Gastrocnemius medialis (tissue), 4 donors: ENCODE measurements at regions not wholly inside any gene's neighbourhood (a gene's known extent, or its start where the extent isn't known, plus 50 kb on each side); places are given as distances from the start of the nearest gene placed in this dataset.

Source experiments
- ATAC-seq, 2 donors: fragments of 150-250 bp; one replicate each; pipeline ENCODE4 v1.9.1; 2016
- DNase-seq, 2 donors: peaks; one replicate each; pipeline ENCODE4 v3.0.0-alpha.2; 2019
- H3K27ac ChIP-seq, 4 donors: fragments of 200-600 bp; sonication (generic); 1 replicate in 1 of 4; 2 replicates in 3 of 4; pipeline ENCODE4 v1.5.1; 2016 to 2018; ENCODE audit warnings: mild to moderate bottlenecking in 2 of 4, moderate library complexity in 1 of 4
- H3K27me3 ChIP-seq, 3 donors: fragments of 200-600 bp; sonication (generic) in 2 of 3; 1 replicate in 1 of 3; 2 replicates in 2 of 3; pipeline versions ENCODE4 v1.5.1 to v1.6.0; 2016 to 2019; ENCODE audit warnings: mild to moderate bottlenecking in 1 of 3, moderate library complexity in 1 of 3
- H3K36me3 ChIP-seq, 2 donors: fragments of 200-600 bp; sonication (generic) in 1 of 2; one replicate each; pipeline ENCODE4 v1.5.1; 2017 to 2018
- H3K4me1 ChIP-seq, 2 donors: fragments of 200-600 bp; sonication (generic) in 1 of 2; one replicate each; pipeline ENCODE4 v1.5.1; 2016 to 2017; ENCODE audit warnings: mild to moderate bottlenecking in 2 of 2
- H3K4me3 ChIP-seq, 4 donors: fragments of 200-600 bp; sonication (generic) in 3 of 4; 1 replicate in 1 of 4; 2 replicates in 3 of 4; pipeline ENCODE4 v1.5.1; 2016 to 2019; ENCODE audit warnings: mild to moderate bottlenecking in 2 of 4
- H3K9me3 ChIP-seq, 3 donors: fragments of 200-600 bp; sonication (generic) in 2 of 3; 1 replicate in 1 of 3; 2 replicates in 2 of 3; pipeline ENCODE4 v1.5.1; 2016 to 2019
- CTCF ChIP-seq, 5 experiments: fragments of 450-650 bp in 3 of 5; fragments of 200-600 bp in 2 of 5; sonication (generic) in 2 of 5; IDR thresholded peaks in 4 of 5; conservative IDR thresholded peaks in 1 of 5; 1 replicate in 4 of 5; 2 replicates in 1 of 5; pipeline ENCODE4 v1.5.1; 2016 to 2019; ENCODE audit warnings: antibody characterized with exemption in 5 of 5, mild to moderate bottlenecking in 3 of 5, moderate library complexity in 3 of 5
- POLR2A ChIP-seq, 2 donors: fragments of 450-650 bp; IDR thresholded peaks; one replicate each; pipeline ENCODE4 v1.6.1; 2017; ENCODE audit warnings: antibody characterized with exemption in 2 of 2, mild to moderate bottlenecking in 2 of 2, moderate library complexity in 2 of 2
- in situ Hi-C, 4 donors: fragments of 200-750 bp; cut with MboI; loops; one replicate each; pipeline versions ENCODE4 v1.15.0 to v1.8.0; 2017; ENCODE audit warnings: low sequenced_read_pairs in 4 of 4
- intact Hi-C: fragments of 100-400 bp; cut with DNase I; formaldehyde crosslinking; loops from one replicate; pipeline ENCODE4 v1.15.1; 2023; ENCODE audit warnings: low total_unique reads

DNA sequence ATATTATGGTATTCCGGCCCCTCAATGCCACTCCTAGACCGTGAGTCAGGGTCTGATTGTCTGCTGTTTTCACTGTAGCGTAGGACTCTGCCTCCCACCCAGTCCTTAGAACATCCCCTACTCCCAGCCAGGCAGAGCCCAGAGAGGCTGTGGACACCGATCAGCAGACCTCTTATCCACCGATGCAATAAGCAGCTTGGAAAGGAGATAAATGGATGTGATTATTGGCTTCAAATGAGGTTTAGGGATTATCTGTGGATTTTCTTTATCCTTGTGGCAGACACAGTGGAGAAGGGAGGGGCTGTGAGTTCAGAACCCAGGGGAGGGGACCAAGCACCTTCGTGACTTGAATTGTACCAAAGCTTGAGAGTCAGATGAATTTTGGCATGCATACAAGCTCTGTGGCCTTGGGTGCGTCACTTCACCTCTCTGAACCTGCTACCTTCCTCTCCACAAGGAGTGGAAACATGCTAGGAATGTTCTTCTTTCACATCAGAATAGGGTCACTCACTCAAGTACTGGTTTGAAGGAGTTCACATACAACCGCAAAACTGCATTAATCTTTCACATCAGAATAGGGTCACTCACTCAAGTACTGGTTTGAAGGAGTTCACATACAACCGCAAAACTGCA, 83.1 kb upstream of the CPLX2 start:
- Histone ChIP-seq H3K4me1 (no peaks in the 10 kb centered on the region), H3K27ac (no peak overlapping the region), H3K27me3 (peaks cover 0 to 26% (median 13%) of the 10 kb centered on the region in 3 donors), H3K36me3 (no peaks in the 10 kb centered on the region), H3K4me3 (no peak overlapping the region), H3K9me3 (no peaks in the 10 kb centered on the region)
- TF ChIP-seq POLR2A (IDR thresholded peaks at IDR 0.05) (no peak), CTCF (IDR thresholded peaks at IDR 0.05 in 4 of 5, conservative IDR thresholded peaks at IDR 0.05 in 1 of 5) (no peak)
- in situ Hi-C loops (no loop called here), intact Hi-C loops (no loop called here)
- ATAC-seq = no peak
- DNase-seq = no peak

GRCh38 chr5:175789670-175790069, 81.7 kb upstream of the CPLX2 start:
- Histone ChIP-seq H3K4me1 (no peaks in the 10 kb centered on the region), H3K27me3 (peaks cover 0 to 28% (median 19%) of the 10 kb centered on the region in 3 donors), H3K9me3 (no peaks in the 10 kb centered on the region), H3K27ac (no peak overlapping the region), H3K4me3 (no peak overlapping the region), H3K36me3 (no peaks in the 10 kb centered on the region)
- intact Hi-C loops (no loop called here), in situ Hi-C loops (no loop called here)
- ATAC-seq (no peak), DNase-seq (no peak)
- TF ChIP-seq POLR2A (IDR thresholded peaks at IDR 0.05) (no peak), CTCF (IDR thresholded peaks at IDR 0.05 in 4 of 5, conservative IDR thresholded peaks at IDR 0.05 in 1 of 5) (no peak)

- intact Hi-C loops = no loop called here
- peaks cover 3 to 22% (median 16%) of the 10 kb centered on the region in 3 donors for H3K27me3 ChIP-seq
- H3K4me1 ChIP-seq = no peaks in the 10 kb centered on the region
- no peak for ATAC-seq
- no peaks in the 10 kb centered on the region for H3K36me3 ChIP-seq
- TF ChIP-seq POLR2A (IDR thresholded peaks at IDR 0.05) (no peak), CTCF (IDR thresholded peaks at IDR 0.05 in 4 of 5, conservative IDR thresholded peaks at IDR 0.05 in 1 of 5) (no peak)
- in situ Hi-C loops = no loop called here
- no peak overlapping the region for H3K27ac ChIP-seq
- no peak overlapping the region for H3K4me3 ChIP-seq
- no peak for DNase-seq
- H3K9me3 ChIP-seq = no peaks in the 10 kb centered on the region
These were observed 80.6 kb upstream of the CPLX2 start for GRCh38 chr5:175790796-175791195.

DNA sequence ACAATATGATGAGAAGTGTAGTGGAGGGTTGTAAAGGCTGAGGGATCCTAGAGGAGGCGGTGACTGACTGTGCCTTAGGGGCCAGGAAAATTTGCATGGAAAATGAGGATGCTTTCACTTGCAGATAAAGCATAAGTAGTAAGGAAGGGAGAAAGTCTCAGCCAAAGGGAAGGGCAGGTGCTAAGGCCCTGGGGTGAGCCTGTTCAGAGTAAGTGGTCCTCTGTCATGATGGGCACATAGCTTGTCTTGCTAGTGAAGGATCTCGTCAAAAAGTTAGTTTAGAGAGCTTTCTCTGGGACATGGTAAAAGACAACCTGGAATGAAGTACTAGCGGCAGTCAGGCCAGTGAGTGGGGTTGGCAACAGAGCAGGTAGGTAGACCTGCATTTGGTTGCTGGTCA, 75.4 kb upstream of the CPLX2 start:
- DNase-seq (no peak), ATAC-seq (no peak)
- TF ChIP-seq CTCF (IDR thresholded peaks at IDR 0.05 in 4 of 5, conservative IDR thresholded peaks at IDR 0.05 in 1 of 5) (no peak), POLR2A (IDR thresholded peaks at IDR 0.05) (no peak)
- H3K9me3 ChIP-seq = no peaks in the 10 kb centered on the region
- no peak overlapping the region for H3K4me3 ChIP-seq
- H3K27me3 ChIP-seq = peaks cover 12 to 37% (median 18%) of the 10 kb centered on the region in 3 donors
- no peak overlapping the region for H3K27ac ChIP-seq
- peaks cover 0 to 2% of the 10 kb centered on the region in 2 donors for H3K4me1 ChIP-seq
- H3K36me3 ChIP-seq = no peaks in the 10 kb centered on the region
- intact Hi-C loops = no loop called here
- in situ Hi-C loops = no loop called here
